ENCODE measurements at regions not wholly inside any gene's neighbourhood (a gene's known extent, or its start where the extent isn't known, plus 50 kb on each side); places are given as distances from the start of the nearest gene placed in this dataset.

DNA sequence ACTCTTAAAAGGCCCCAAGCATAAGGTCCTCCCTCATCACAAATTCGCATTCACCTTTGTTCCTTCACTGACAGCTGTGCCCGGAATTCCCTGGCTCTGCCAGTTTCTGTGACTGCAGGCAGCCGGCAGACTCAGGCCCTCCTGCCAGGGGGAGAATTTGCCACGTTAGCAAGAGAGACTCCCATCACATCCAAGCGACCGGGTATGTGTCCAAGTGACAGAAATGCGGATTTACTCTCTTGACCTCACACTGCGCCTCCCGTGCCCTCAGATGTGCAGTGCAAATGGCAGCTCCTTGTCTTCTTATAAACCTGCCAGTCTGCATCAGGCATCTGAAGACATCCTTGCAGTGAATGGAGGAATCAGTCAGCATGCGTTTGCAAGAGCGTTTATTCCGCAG lies 187.1 kb upstream of the WWC1 start:
- DNase-seq (ENCODE audit: low spot score) = no peak
- TF ChIP-seq HNF4G (IDR thresholded peaks at IDR 0.05) = no peak
- Histone ChIP-seq H3K9me3 (ENCODE audit: control insufficient read depth in 4 of 4, low read length in 3 of 4) (no peaks in the 10 kb centered on the region), H3K9ac (ENCODE audit: low read depth in 1 of 2, low read length in 2 of 2) (no peak overlapping the region), H3K4me3 (ENCODE audit: low read depth in 1 of 3, low read length in 3 of 3) (no peak overlapping the region), H3K27me3 (ENCODE audit: control insufficient read depth in 4 of 4, insufficient read depth in 4 of 4, low read length in 3 of 4) (no peaks in the 10 kb centered on the region), H3K4me1 (ENCODE audit: control insufficient read depth in 4 of 4, insufficient read depth in 4 of 4, low read length in 3 of 4) (no peaks in the 10 kb centered on the region), H3K27ac (ENCODE audit: low read depth in 1 of 2, low read length in 2 of 2) (no peak overlapping the region), H3K36me3 (ENCODE audit: control insufficient read depth in 4 of 4, insufficient read depth in 3 of 4, low read depth in 1 of 4, low read length in 3 of 4) (no peaks in the 10 kb centered on the region)
- 83% methylated on average over 12 of the region's 12 CpGs for WGBS

DNA sequence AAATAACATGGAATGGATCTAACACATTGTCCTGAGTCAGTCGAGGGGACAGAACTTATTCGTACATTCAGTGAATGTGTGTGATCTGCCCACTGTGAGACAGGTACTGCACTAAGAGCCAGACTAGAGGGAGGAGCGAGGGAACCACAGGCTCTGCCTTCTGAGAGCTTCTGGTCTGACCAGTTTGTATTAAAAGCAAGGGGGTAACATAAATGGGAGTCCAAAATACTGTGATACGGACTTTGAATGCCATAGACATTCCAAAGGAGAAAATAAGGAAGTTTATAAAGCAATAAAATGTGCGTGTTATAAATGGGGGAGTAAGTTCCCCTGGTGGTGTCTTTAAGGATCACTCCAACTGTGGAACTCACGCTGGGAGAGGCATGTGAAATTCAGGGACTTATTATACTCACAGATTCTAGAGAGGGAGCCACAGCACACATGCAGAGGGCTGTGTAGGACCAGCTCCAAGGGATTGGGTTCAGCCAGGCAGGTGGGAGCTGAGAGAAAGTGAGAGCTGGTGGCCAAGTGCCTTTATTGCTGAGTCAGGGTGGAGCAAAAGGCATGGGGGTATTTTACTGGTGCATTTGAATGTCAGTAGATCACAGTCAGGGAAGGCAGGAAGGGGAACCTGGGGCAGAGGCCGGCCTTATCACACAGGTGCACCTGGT lies 186.5 kb upstream of the WWC1 start:
- no peaks in the 10 kb centered on the region for H3K9me3 ChIP-seq (ENCODE audit: control insufficient read depth in 4 of 4, low read length in 3 of 4)
- TF ChIP-seq FOXA2 (IDR thresholded peaks at IDR 0.05) (no peak), JUND (IDR thresholded peaks at IDR 0.05) (no peak), SP1 (IDR thresholded peaks at IDR 0.05) (no peak), HNF4G (IDR thresholded peaks at IDR 0.05) (no peak), TAF1 (conservative IDR thresholded peaks at IDR 0.05) (no peak), RAD21 (IDR thresholded peaks at IDR 0.05) (no peak), GABPA (IDR thresholded peaks at IDR 0.05 in 1 of 2, conservative IDR thresholded peaks at IDR 0.05 in 1 of 2) (no peak), FOXA1 (IDR thresholded peaks at IDR 0.05) (no peak), NR2F2 (IDR thresholded peaks at IDR 0.05) (no peak), YY1 (IDR thresholded peaks at IDR 0.05) (no peak)
- TF ChIP-seq, protein P1, sequence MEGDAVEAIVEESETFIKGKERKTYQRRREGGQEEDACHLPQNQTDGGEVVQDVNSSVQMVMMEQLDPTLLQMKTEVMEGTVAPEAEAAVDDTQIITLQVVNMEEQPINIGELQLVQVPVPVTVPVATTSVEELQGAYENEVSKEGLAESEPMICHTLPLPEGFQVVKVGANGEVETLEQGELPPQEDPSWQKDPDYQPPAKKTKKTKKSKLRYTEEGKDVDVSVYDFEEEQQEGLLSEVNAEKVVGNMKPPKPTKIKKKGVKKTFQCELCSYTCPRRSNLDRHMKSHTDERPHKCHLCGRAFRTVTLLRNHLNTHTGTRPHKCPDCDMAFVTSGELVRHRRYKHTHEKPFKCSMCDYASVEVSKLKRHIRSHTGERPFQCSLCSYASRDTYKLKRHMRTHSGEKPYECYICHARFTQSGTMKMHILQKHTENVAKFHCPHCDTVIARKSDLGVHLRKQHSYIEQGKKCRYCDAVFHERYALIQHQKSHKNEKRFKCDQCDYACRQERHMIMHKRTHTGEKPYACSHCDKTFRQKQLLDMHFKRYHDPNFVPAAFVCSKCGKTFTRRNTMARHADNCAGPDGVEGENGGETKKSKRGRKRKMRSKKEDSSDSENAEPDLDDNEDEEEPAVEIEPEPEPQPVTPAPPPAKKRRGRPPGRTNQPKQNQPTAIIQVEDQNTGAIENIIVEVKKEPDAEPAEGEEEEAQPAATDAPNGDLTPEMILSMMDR (IDR thresholded peaks at IDR 0.05; ENCODE audit: low read depth, low read length, missing input control) = no peak
- TF ChIP-seq, protein P2, sequence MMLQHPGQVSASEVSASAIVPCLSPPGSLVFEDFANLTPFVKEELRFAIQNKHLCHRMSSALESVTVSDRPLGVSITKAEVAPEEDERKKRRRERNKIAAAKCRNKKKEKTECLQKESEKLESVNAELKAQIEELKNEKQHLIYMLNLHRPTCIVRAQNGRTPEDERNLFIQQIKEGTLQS (IDR thresholded peaks at IDR 0.05) = no peak
- H3K4me3 ChIP-seq (ENCODE audit: low read depth in 1 of 3, low read length in 3 of 3) = no peak overlapping the region
- no peaks in the 10 kb centered on the region for H3K27me3 ChIP-seq (ENCODE audit: control insufficient read depth in 4 of 4, insufficient read depth in 4 of 4, low read length in 3 of 4)
- H3K4me1 ChIP-seq (ENCODE audit: control insufficient read depth in 4 of 4, insufficient read depth in 4 of 4, low read length in 3 of 4) = no peaks in the 10 kb centered on the region
- DNase-seq (ENCODE audit: low spot score) = no peak
- H3K36me3 ChIP-seq (ENCODE audit: control insufficient read depth in 4 of 4, insufficient read depth in 3 of 4, low read depth in 1 of 4, low read length in 3 of 4) = no peaks in the 10 kb centered on the region
- H3K27ac ChIP-seq (ENCODE audit: low read depth in 1 of 2, low read length in 2 of 2) = no peak overlapping the region
- 68% methylated on average over 7 of the region's 7 CpGs for WGBS
- no peak overlapping the region for H3K9ac ChIP-seq (ENCODE audit: low read depth in 1 of 2, low read length in 2 of 2)

DNA sequence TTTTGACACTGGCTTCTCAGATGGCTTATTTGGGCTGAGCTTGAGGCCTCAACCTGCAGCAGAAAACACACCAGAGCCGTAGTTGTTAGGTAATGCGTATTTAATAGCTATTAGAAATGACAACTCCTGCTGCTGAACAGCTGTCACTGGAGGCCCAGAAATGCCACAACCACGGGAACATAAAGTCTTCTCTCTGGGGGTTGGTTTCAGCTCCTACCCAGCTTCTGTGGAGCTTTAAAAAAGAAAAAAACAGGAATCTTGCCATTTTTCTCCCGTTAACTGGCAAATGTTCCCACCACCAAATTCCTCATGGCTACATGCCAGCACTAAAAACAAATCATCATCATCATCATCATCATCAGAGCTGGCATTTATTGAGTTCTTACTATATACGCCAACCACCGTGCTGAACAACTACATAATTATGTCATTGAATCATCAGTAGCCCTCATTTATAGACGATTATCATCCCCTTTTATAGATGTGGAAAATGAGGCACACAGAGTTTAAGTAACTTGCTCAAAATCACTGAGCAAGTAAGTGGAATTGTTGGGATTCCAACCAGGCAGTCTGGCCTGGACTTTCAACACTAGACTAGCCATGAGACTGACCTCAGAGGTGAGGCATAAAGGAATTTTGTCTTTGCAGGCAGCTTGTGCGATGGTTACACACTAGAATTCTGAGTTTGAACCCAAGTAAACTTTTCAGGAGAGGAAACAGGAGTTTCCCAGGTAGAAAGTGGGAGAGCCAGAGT lies 185.3 kb upstream of the WWC1 start:
- no peak overlapping the region for H3K9ac ChIP-seq (ENCODE audit: low read depth in 1 of 2, low read length in 2 of 2)
- no peak for TF ChIP-seq TAF1 (conservative IDR thresholded peaks at IDR 0.05)
- TF ChIP-seq SP1 (IDR thresholded peaks at IDR 0.05) = no peak
- TF ChIP-seq EGR1 (IDR thresholded peaks at IDR 0.05; ENCODE audit: low read depth in 2 of 2) = no peak
- TF ChIP-seq, protein P3, sequence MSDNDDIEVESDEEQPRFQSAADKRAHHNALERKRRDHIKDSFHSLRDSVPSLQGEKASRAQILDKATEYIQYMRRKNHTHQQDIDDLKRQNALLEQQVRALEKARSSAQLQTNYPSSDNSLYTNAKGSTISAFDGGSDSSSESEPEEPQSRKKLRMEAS (IDR thresholded peaks at IDR 0.05) = no peak
- no peak for TF ChIP-seq RXRA (IDR thresholded peaks at IDR 0.05)
- TF ChIP-seq FOXA1 (IDR thresholded peaks at IDR 0.05) = no peak
- no peak for TF ChIP-seq RAD21 (IDR thresholded peaks at IDR 0.05)
- TF ChIP-seq YY1 (IDR thresholded peaks at IDR 0.05) = no peak
- TF ChIP-seq HNF4G (IDR thresholded peaks at IDR 0.05) = no peak
- no peak for TF ChIP-seq FOXA2 (IDR thresholded peaks at IDR 0.05)
- TF ChIP-seq, protein P2 (IDR thresholded peaks at IDR 0.05) = no peak
- no peak for TF ChIP-seq JUND (IDR thresholded peaks at IDR 0.05)
- TF ChIP-seq, protein P4, sequence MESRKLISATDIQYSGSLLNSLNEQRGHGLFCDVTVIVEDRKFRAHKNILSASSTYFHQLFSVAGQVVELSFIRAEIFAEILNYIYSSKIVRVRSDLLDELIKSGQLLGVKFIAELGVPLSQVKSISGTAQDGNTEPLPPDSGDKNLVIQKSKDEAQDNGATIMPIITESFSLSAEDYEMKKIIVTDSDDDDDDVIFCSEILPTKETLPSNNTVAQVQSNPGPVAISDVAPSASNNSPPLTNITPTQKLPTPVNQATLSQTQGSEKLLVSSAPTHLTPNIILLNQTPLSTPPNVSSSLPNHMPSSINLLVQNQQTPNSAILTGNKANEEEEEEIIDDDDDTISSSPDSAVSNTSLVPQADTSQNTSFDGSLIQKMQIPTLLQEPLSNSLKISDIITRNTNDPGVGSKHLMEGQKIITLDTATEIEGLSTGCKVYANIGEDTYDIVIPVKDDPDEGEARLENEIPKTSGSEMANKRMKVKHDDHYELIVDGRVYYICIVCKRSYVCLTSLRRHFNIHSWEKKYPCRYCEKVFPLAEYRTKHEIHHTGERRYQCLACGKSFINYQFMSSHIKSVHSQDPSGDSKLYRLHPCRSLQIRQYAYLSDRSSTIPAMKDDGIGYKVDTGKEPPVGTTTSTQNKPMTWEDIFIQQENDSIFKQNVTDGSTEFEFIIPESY (IDR thresholded peaks at IDR 0.05) = no peak
- TF ChIP-seq GABPA (IDR thresholded peaks at IDR 0.05 in 1 of 2, conservative IDR thresholded peaks at IDR 0.05 in 1 of 2) = no peak
- DNase-seq (ENCODE audit: low spot score) = no peak
- H3K9me3 ChIP-seq (ENCODE audit: control insufficient read depth in 4 of 4, low read length in 3 of 4) = no peaks in the 10 kb centered on the region
- H3K4me3 ChIP-seq (ENCODE audit: low read depth in 1 of 3, low read length in 3 of 3) = no peak overlapping the region
- H3K36me3 ChIP-seq (ENCODE audit: control insufficient read depth in 4 of 4, insufficient read depth in 3 of 4, low read depth in 1 of 4, low read length in 3 of 4) = no peaks in the 10 kb centered on the region
- H3K4me1 ChIP-seq (ENCODE audit: control insufficient read depth in 4 of 4, insufficient read depth in 4 of 4, low read length in 3 of 4) = no peaks in the 10 kb centered on the region
- WGBS = 79% methylated on average over 8 of the region's 8 CpGs
- peaks cover 0 to 2% (median 0%) of the 10 kb centered on the region in 4 donors for H3K27me3 ChIP-seq (ENCODE audit: control insufficient read depth in 4 of 4, insufficient read depth in 4 of 4, low read length in 3 of 4)
- no peak overlapping the region for H3K27ac ChIP-seq (ENCODE audit: low read depth in 1 of 2, low read length in 2 of 2)

All from liver (tissue), 8 donors.